HepG2 (cell line): ENCODE measurements at regions not wholly inside any gene's neighbourhood (a gene's known extent, or its start where the extent isn't known, plus 50 kb on each side); places are given as distances from the start of the nearest gene placed in this dataset.

Experiments used
- ATF7 ChIP-seq, 2 experiments: fragments of 450-650 bp in 1 of 2; sonication (generic) in 1 of 2; formaldehyde crosslinking in 1 of 2; IDR thresholded peaks; 2 replicates each; pipeline versions ENCODE4 v1.4.0 to v1.6.1; 2016 to 2020; ENCODE audit warnings: antibody characterized with exemption in 1 of 2, mild to moderate bottlenecking in 1 of 2, missing genetic modification reagents in 1 of 2
- ATF7-NPFF ChIP-seq: sonication (generic); formaldehyde crosslinking; IDR thresholded peaks from 2 replicates; pipeline ENCODE4 v1.8.1; 2023; ENCODE audit warnings: mild to moderate bottlenecking, low read depth, missing genetic modification reagents, moderate library complexity
- BCL6 ChIP-seq: IDR thresholded peaks from 2 replicates; pipeline ENCODE4 v1.6.1; 2016; ENCODE audit warnings: missing genetic modification reagents, missing compliant biosample characterization
- CREB1 ChIP-seq, 2 experiments: fragments of 450-650 bp in 1 of 2; IDR thresholded peaks; 2 replicates each; pipeline ENCODE4 v1.6.1; 2016 to 2017; ENCODE audit warnings: control low read depth in 1 of 2, mild to moderate bottlenecking in 1 of 2, missing compliant biosample characterization in 1 of 2, missing genetic modification characterization in 1 of 2
- CSRNP2 ChIP-seq: sonication (generic); formaldehyde crosslinking; conservative IDR thresholded peaks from 2 replicates; pipeline ENCODE4 v1.8.0; 2022; ENCODE audit warnings: low read depth, missing genetic modification reagents
- DMAP1 ChIP-seq: IDR thresholded peaks from 2 replicates; pipeline ENCODE4 v1.6.1; 2016
- GATAD2A ChIP-seq: IDR thresholded peaks from 2 replicates; pipeline ENCODE4 v1.6.1; 2016
- MBD4 ChIP-seq: IDR thresholded peaks from 2 replicates; pipeline ENCODE4 v1.6.1; 2012; ENCODE audit warnings: low read length, inconsistent platforms, borderline replicate concordance
- NCOA5 ChIP-seq: sonication (generic); formaldehyde crosslinking; IDR thresholded peaks from 2 replicates; pipeline ENCODE4 v1.4.0; 2020; ENCODE audit warnings: missing genetic modification reagents
- NFRKB ChIP-seq: fragments of 450-650 bp; IDR thresholded peaks from 2 replicates; pipeline ENCODE4 v1.6.1; 2017
- SP2 ChIP-seq: sonication (generic); formaldehyde crosslinking; IDR thresholded peaks from 2 replicates; pipeline ENCODE4 v1.5.1; 2020; ENCODE audit warnings: mild to moderate bottlenecking, missing genetic modification reagents
- ZBED4 ChIP-seq: sonication (generic); formaldehyde crosslinking; IDR thresholded peaks from 2 replicates; pipeline ENCODE4 v1.4.0; 2020; ENCODE audit warnings: missing genetic modification reagents, borderline replicate concordance
- ZBTB2 ChIP-seq: sonication (generic); formaldehyde crosslinking; IDR thresholded peaks from 2 replicates; pipeline ENCODE4 v1.8.0; 2022; ENCODE audit warnings: low read depth, missing genetic modification reagents
- ZMYM4 ChIP-seq: sonication (generic); formaldehyde crosslinking; IDR thresholded peaks from 2 replicates; pipeline ENCODE4 v1.8.1; 2023; ENCODE audit warnings: mild to moderate bottlenecking, missing genetic modification reagents
- ZNF232 ChIP-seq: sonication (generic); formaldehyde crosslinking; IDR thresholded peaks from 2 replicates; pipeline ENCODE4 v1.4.0; 2020; ENCODE audit warnings: missing genetic modification reagents, borderline replicate concordance
- ZNF280B ChIP-seq: sonication (generic); formaldehyde crosslinking; IDR thresholded peaks from 2 replicates; pipeline ENCODE4 v1.5.0; 2020; ENCODE audit warnings: missing genetic modification reagents, mild to moderate bottlenecking, borderline replicate concordance
- ZNF292 ChIP-seq: sonication (generic); formaldehyde crosslinking; IDR thresholded peaks from 2 replicates; pipeline ENCODE4 v1.8.1; 2022; ENCODE audit warnings: mild to moderate bottlenecking, low read depth, missing genetic modification reagents, borderline replicate concordance
- ZNF496 ChIP-seq: sonication (generic); formaldehyde crosslinking; IDR thresholded peaks from 2 replicates; pipeline ENCODE4 v1.8.1; 2023; ENCODE audit warnings: mild to moderate bottlenecking, moderate library complexity, missing genetic modification reagents; ENCODE audit not compliant: insufficient replicate concordance
- ZNF563 ChIP-seq: sonication (generic); formaldehyde crosslinking; IDR thresholded peaks from 2 replicates; pipeline ENCODE4 v1.8.0; 2022; ENCODE audit warnings: mild to moderate bottlenecking, moderate library complexity, missing genetic modification reagents
- ZNF619 ChIP-seq: sonication (generic); formaldehyde crosslinking; IDR thresholded peaks from 2 replicates; pipeline ENCODE4 v1.4.0; 2020; ENCODE audit warnings: mild to moderate bottlenecking, missing genetic modification reagents
- ZNF816 ChIP-seq: sonication (generic); formaldehyde crosslinking; IDR thresholded peaks from 2 replicates; pipeline ENCODE4 v1.8.0; 2022; ENCODE audit warnings: missing genetic modification reagents, mild to moderate bottlenecking, borderline replicate concordance
- ZNF850 ChIP-seq: sonication (generic); formaldehyde crosslinking; conservative IDR thresholded peaks from 2 replicates; pipeline ENCODE4 v1.9.0; 2021; ENCODE audit warnings: mild to moderate bottlenecking, missing genetic modification reagents

GRCh38 chr4:89640620-89641366 is 196.2 kb downstream of the SNCA start (continued):
- peak; percentile 41; the same call in 1 of the 2 replicates for TF ChIP-seq GATAD2A (CRISPR knock-in tag)
- TF ChIP-seq ZBTB2 (CRISPR knock-in tag): no peak
- no peak for TF ChIP-seq ZNF563 (CRISPR knock-in tag)
- 0 out of 2 replicates have a peak, but pooled peaks have one; percentile 29 for TF ChIP-seq BCL6 (CRISPR knock-in tag)
- no peak for TF ChIP-seq NCOA5 (CRISPR knock-in tag)
- TF ChIP-seq ATF7 (IDR thresholded peaks at IDR 0.05): no peak
- no peak for TF ChIP-seq ATF7 (CRISPR knock-in tag; IDR thresholded peaks at IDR 0.05)
- TF ChIP-seq SP2: no peak
- no peak for TF ChIP-seq ZNF816 (CRISPR knock-in tag)
- TF ChIP-seq NFRKB: no peak
- 0 out of 2 replicates have a peak, but pooled peaks have one; percentile 27 for TF ChIP-seq ZBED4 (CRISPR knock-in tag)
- TF ChIP-seq DMAP1 (CRISPR knock-in tag): peak; percentile 33; the same call in 1 of the 2 replicates
- no peak for TF ChIP-seq MBD4
- TF ChIP-seq ZNF850 (CRISPR knock-in tag): no peak
- no peak for TF ChIP-seq CSRNP2
- TF ChIP-seq ZNF280B: no peak
- TF ChIP-seq CREB1 (IDR thresholded peaks at IDR 0.05): no peak
- TF ChIP-seq CREB1 (CRISPR knock-in tag; IDR thresholded peaks at IDR 0.05): peak; percentile 35
- peak; percentile 62; the same call in 1 of the 2 replicates for TF ChIP-seq ZNF292 (CRISPR knock-in tag)
- no peak for TF ChIP-seq ZNF232 (CRISPR knock-in tag)
- no peak for TF ChIP-seq ZNF619
- no peak for TF ChIP-seq ZNF496 (CRISPR knock-in tag)
- 0 out of 2 replicates have a peak, but pooled peaks have one; percentile 22 for TF ChIP-seq ATF7-NPFF
- TF ChIP-seq ZMYM4 (CRISPR knock-in tag): peak; percentile 73; the same call in 1 of the 2 replicates
